IPS-11a (cell line): ENCODE measurements at regions not wholly inside any gene's neighbourhood (a gene's known extent, or its start where the extent isn't known, plus 50 kb on each side); places are given as distances from the start of the nearest gene placed in this dataset.
"Not testable (repeated sequence)": the region's sequence is repeated elsewhere in the genome, so short reads cannot be mapped to it uniquely, and the experiment has no call there.

Experiments
- H3K4me3 ChIP-seq: one replicate; pipeline ENCODE4 v1.5.1; 2013; ENCODE audit warnings: low read depth, low read length, control low read depth

- H3K4me3 ChIP-seq = no peak overlapping the region
Observed at GRCh38 chr14:87260460-87260859, 732.5 kb downstream of the GALC start.

DNA sequence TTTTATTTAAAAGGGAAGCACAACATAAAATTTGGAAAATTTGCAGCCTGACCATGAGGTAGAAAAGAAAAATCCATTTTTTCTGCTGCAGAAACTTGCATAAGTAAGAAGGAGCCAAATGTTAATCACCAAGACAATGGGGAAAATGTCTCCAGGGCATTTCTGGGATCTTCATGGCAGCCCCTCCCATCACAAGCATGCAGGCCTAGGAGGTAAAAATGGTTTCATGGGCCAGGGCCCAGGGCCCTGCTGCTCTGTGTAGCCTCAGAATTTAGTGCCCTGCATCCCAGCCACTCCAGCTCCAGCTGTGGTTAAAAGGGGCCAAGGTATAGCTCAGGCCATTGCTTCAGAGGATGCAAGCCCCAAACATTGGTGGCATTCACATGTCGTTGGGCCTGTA, 735.6 kb downstream of the GALC start:
- no peak overlapping the region for H3K4me3 ChIP-seq

DNA sequence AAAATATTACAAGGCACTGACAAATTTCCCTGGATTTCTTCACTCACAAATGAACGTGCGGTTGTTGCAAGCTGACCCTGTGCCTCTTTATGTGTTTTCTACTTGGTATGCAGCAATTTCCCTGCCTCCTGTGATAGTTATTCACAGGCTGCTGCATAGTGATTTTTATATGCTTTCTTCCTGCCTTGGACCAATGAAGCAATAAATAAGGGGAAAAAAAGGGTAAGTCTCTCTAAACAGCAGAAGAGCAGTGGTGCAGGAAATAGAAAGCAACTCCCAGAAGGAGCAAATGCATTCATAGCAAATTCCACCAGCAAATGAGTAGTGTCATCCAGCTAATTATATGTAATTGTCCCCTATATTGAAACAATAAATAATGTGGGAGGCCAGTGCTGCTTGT, 737.9 kb downstream of the GALC start:
- H3K4me3 ChIP-seq = no peak overlapping the region

GRCh38 chr14:87254331-87254874, 738.6 kb downstream of the GALC start:
- H3K4me3 ChIP-seq = no peak overlapping the region

GRCh38 chr14:87253791-87254190, 739.2 kb downstream of the GALC start:
- not testable (repeated sequence) for H3K4me3 ChIP-seq

- no peak overlapping the region for H3K4me3 ChIP-seq
Observed at GRCh38 chr14:87252103-87252502, 740.9 kb downstream of the GALC start.

- H3K4me3 ChIP-seq = no peak overlapping the region
Observed at GRCh38 chr14:87251011-87251410, 742.0 kb downstream of the GALC start.

DNA sequence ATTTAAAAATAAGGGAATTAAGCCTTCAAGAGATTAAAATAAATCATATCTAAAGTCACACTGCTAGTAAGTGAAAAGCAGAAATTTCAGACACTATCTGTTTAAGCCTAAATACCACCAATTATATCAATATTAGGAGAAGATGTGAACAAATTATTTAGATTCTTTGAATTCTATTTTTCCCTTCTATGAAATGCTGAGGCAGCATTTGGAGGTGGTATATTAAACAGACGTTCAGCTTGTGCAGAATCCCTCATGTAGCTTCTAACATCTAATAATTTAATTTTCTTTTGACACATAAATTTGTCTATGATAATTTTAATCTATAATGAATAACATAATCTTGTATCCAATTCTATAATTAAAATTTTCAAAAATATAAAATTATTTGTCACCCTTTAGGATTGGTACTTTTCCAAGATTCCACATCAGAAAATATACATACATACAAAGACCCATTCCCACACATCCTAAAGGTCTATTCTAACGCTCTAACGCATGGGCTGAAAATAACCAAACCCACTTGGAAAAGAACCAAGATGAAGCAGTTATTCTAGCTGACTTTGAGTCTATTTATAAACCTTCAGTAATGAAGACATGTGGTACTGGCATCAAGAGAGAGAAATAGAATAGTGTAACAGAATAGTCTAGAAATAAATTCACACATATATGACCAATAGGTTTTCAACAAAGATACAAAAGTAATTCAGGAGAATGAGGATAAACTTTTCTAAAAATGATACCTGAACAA, 751.8 kb downstream of the GALC start:
- H3K4me3 ChIP-seq = no peak overlapping the region

GRCh38 chr14:87240319-87240718, 752.7 kb downstream of the GALC start:
- H3K4me3 ChIP-seq = peak overlapping the region; percentile 27

GRCh38 chr14:87233806-87234384, 759.1 kb downstream of the GALC start:
- no peak overlapping the region for H3K4me3 ChIP-seq

DNA sequence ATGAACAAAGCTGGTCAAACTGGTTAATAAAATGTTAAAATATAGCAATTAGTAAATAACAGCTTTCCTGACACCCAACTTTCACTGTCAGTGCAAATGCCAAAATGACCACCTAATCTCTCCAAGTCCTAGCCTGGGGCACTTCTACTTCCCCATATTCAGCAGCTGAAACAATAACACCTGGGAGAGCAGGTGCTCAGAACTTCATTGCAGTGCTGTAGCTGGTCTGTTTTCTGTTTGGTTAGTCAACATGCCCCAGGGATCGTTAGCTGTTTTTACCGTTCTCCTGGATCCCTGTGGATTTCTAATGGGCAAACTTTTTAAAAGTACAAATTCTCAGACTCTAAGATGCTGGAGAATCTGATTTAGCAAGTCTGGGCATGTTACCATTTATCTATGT, 759.7 kb downstream of the GALC start:
- no peak overlapping the region for H3K4me3 ChIP-seq

DNA sequence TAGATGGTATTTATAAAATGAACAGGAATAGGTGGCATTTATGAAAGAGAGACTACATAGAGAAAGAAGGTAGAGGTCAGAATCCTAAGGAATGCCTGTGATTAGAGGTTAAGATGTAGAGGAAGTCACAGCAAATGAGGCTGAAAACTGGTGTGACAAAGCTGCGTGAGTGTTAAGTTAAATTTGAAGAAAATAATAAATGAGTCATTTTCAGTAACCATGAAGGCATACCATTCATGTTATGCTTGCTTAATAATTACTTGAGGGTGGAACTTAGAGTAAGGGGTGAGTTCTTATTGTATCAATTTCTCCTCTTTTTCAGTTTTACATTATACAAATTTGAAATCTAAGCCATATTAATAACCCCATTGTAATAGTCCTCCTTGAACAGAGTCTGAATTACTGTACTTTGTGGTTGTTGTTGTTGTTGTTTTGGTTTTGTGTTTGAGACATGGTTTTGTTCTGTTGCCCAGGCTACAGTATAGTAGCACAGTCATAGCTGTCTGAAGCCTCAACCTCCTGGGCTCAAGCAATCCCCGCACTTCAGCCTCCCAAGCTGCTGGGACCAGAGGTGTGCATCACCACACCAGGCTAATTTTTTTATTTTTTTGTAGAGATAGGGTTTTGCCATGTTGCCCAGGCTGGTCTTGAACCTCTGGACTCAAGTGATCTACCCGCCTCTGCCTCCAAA, 761.5 kb downstream of the GALC start:
- no peak overlapping the region for H3K4me3 ChIP-seq

- no peak overlapping the region for H3K4me3 ChIP-seq
Observed at GRCh38 chr14:87230726-87231125, 762.3 kb downstream of the GALC start.

GRCh38 chr14:87229131-87229530, 763.9 kb downstream of the GALC start:
- no peak overlapping the region for H3K4me3 ChIP-seq

- H3K4me3 ChIP-seq = no peak overlapping the region
Observed at GRCh38 chr14:87217023-87217422, 776.0 kb downstream of the GALC start.

DNA sequence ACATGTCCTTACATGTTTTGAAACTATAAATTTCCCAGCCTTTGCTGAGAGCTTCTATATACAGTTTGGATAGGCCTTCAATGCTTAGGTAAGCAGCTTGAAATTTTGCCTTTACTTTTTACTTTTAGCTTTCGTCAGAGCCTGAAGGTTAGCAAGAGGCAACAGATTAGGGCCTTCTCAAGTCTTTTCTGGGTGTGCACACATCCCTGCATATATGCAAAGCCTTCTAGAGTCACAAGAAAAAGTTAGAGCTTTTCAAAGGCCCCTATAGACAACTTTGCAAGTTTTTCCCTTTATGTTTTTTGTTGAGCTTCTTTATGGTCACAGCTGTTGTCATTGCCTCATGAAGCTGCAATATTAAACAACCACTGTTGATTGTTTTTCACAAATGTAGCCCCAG, 778.4 kb downstream of the GALC start:
- H3K4me3 ChIP-seq = no peak overlapping the region

DNA sequence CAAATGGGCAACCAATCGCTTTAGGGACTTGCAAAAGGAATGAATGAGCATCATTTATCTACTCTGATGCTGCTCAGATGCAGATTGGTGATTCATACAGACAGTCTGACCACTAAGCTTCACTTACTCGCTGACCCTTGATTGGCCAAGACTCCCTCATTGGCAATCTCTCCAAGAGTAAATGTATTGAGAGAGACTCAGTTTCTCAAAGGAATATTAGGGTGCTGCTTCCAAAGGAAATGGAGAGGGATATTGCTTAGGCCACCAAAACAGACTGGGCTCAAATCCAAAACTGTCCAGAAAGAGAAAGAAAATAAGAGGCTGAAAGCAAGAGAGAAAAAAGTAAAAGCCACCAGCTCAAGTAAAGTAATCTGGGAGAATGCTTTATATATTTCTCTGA, 785.2 kb downstream of the GALC start:
- no peak overlapping the region for H3K4me3 ChIP-seq

- no peak overlapping the region for H3K4me3 ChIP-seq
Observed at GRCh38 chr14:87205811-87206210, 787.2 kb downstream of the GALC start.

DNA sequence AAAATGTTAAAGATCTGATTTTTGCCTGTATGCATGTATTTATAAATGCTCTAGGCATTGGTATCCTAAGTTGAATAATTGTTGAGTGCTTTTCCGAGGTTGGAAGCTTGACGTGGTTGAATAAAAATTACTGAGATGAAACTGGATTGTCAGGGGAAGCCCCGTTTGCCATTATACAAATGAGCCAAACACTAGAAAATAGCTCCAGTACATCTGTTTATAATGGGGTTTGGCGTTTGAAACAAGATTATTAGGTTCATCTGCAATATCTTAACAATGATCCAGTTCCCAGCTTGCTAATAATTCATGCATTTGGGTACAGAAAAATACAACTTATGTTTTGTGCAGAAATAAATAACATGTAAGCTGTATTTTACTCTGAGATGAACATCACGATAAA, 789.6 kb downstream of the GALC start:
- H3K4me3 ChIP-seq = no peak overlapping the region

- no peak overlapping the region for H3K4me3 ChIP-seq
Observed at GRCh38 chr14:87199381-87199780, 793.6 kb downstream of the GALC start.

- H3K4me3 ChIP-seq = no peak overlapping the region
Observed at GRCh38 chr14:87196436-87196835, 796.5 kb downstream of the GALC start.

- no peak overlapping the region for H3K4me3 ChIP-seq
Observed at GRCh38 chr14:87187786-87188185, 805.2 kb downstream of the GALC start.
